ENCODE measurements at regions not wholly inside any gene's neighbourhood (a gene's known extent, or its start where the extent isn't known, plus 50 kb on each side); places are given as distances from the start of the nearest gene placed in this dataset.
"Not testable (repeated sequence)": the region's sequence is repeated elsewhere in the genome, so short reads cannot be mapped to it uniquely, and the experiment has no call there.

- H4K20me1 ChIP-seq (ENCODE audit: low read depth, low read length), result no peaks in the 10 kb centered on the region
- H3K9me2 ChIP-seq (replicated peaks; ENCODE audit: insufficient read depth, low read length), result no peaks in the 10 kb centered on the region
- TF ChIP-seq CTCF (IDR thresholded peaks at IDR 0.05; ENCODE audit: insufficient read depth, low read length, poor library complexity, severe bottlenecking) (no peak), EZH2phosphoT487 (conservative IDR thresholded peaks at IDR 0.05; ENCODE audit: low read length) (no peak)
- H3K9me3 ChIP-seq (ENCODE audit: insufficient read depth, low read length), result no peaks in the 10 kb centered on the region
- H3K79me2 ChIP-seq (ENCODE audit: insufficient read depth, low read length), result no peaks in the 10 kb centered on the region
- no peak overlapping the region for H3K4me2 ChIP-seq (ENCODE audit: low read depth, low read length, poor library complexity, severe bottlenecking)
- H3K36me3 ChIP-seq (ENCODE audit: low read length), result no peaks in the 10 kb centered on the region
- H3K27ac ChIP-seq (ENCODE audit: low read depth, low read length), result no peak overlapping the region
- H3K9ac ChIP-seq (ENCODE audit: low read length), result no peak overlapping the region
- no peaks in the 10 kb centered on the region for H3K27me3 ChIP-seq (ENCODE audit: low read length)
- H3F3A ChIP-seq (ENCODE audit: insufficient read depth), result no peaks in the 10 kb centered on the region
- H3K4me3 ChIP-seq (ENCODE audit: insufficient read depth, low read length, poor library complexity, severe bottlenecking), result no peak overlapping the region
- H2AFZ ChIP-seq (ENCODE audit: low read depth, low read length, severe bottlenecking), result no peak overlapping the region
These were observed 446.0 kb upstream of the PITX2 start for GRCh38 chr4:111068883-111069282.

- Histone ChIP-seq H3K4me3 (ENCODE audit: insufficient read depth, low read length, poor library complexity, severe bottlenecking) (no peak overlapping the region), H3K9ac (ENCODE audit: low read length) (no peak overlapping the region), H4K20me1 (ENCODE audit: low read depth, low read length) (no peaks in the 10 kb centered on the region), H3F3A (ENCODE audit: insufficient read depth) (no peaks in the 10 kb centered on the region), H3K27me3 (ENCODE audit: low read length) (no peaks in the 10 kb centered on the region), H3K79me2 (ENCODE audit: insufficient read depth, low read length) (no peaks in the 10 kb centered on the region), H3K36me3 (ENCODE audit: low read length) (no peaks in the 10 kb centered on the region), H3K27ac (ENCODE audit: low read depth, low read length) (no peak overlapping the region), H3K4me2 (ENCODE audit: low read depth, low read length, poor library complexity, severe bottlenecking) (no peak overlapping the region), H2AFZ (ENCODE audit: low read depth, low read length, severe bottlenecking) (no peak overlapping the region), H3K9me2 (replicated peaks; ENCODE audit: insufficient read depth, low read length) (no peaks in the 10 kb centered on the region), H3K9me3 (ENCODE audit: insufficient read depth, low read length) (no peaks in the 10 kb centered on the region)
- no peak for TF ChIP-seq CTCF (IDR thresholded peaks at IDR 0.05; ENCODE audit: insufficient read depth, low read length, poor library complexity, severe bottlenecking)
- TF ChIP-seq EZH2phosphoT487 (conservative IDR thresholded peaks at IDR 0.05; ENCODE audit: low read length), result no peak
These were observed 447.5 kb upstream of the PITX2 start for GRCh38 chr4:111070390-111070789.

- no peak overlapping the region for H2AFZ ChIP-seq (ENCODE audit: low read depth, low read length, severe bottlenecking)
- H3K79me2 ChIP-seq (ENCODE audit: insufficient read depth, low read length), result no peaks in the 10 kb centered on the region
- no peak overlapping the region for H3K9ac ChIP-seq (ENCODE audit: low read length)
- H3K4me2 ChIP-seq (ENCODE audit: low read depth, low read length, poor library complexity, severe bottlenecking), result no peak overlapping the region
- H3K27me3 ChIP-seq (ENCODE audit: low read length), result no peaks in the 10 kb centered on the region
- H3K27ac ChIP-seq (ENCODE audit: low read depth, low read length), result no peak overlapping the region
- H4K20me1 ChIP-seq (ENCODE audit: low read depth, low read length), result no peaks in the 10 kb centered on the region
- H3K9me2 ChIP-seq (replicated peaks; ENCODE audit: insufficient read depth, low read length), result no peaks in the 10 kb centered on the region
- H3K4me3 ChIP-seq (ENCODE audit: insufficient read depth, low read length, poor library complexity, severe bottlenecking), result no peak overlapping the region
- H3K9me3 ChIP-seq (ENCODE audit: insufficient read depth, low read length), result no peaks in the 10 kb centered on the region
- H3F3A ChIP-seq (ENCODE audit: insufficient read depth), result no peaks in the 10 kb centered on the region
- H3K36me3 ChIP-seq (ENCODE audit: low read length), result no peaks in the 10 kb centered on the region
- no peak for TF ChIP-seq CTCF (IDR thresholded peaks at IDR 0.05; ENCODE audit: insufficient read depth, low read length, poor library complexity, severe bottlenecking)
- no peak for TF ChIP-seq EZH2phosphoT487 (conservative IDR thresholded peaks at IDR 0.05; ENCODE audit: low read length)
These were observed 451.7 kb upstream of the PITX2 start for GRCh38 chr4:111074523-111075114.

GRCh38 chr4:111076299-111076698 is 453.4 kb upstream of the PITX2 start:
- not testable (repeated sequence) for H3K36me3 ChIP-seq (ENCODE audit: low read length); H4K20me1 ChIP-seq (ENCODE audit: low read depth, low read length); H2AFZ ChIP-seq (ENCODE audit: low read depth, low read length, severe bottlenecking); H3K9ac ChIP-seq (ENCODE audit: low read length); H3K9me2 ChIP-seq (replicated peaks; ENCODE audit: insufficient read depth, low read length); H3K4me3 ChIP-seq (ENCODE audit: insufficient read depth, low read length, poor library complexity, severe bottlenecking); H3K27me3 ChIP-seq (ENCODE audit: low read length); H3K27ac ChIP-seq (ENCODE audit: low read depth, low read length); H3K4me2 ChIP-seq (ENCODE audit: low read depth, low read length, poor library complexity, severe bottlenecking); H3F3A ChIP-seq (ENCODE audit: insufficient read depth); H3K79me2 ChIP-seq (ENCODE audit: insufficient read depth, low read length); H3K9me3 ChIP-seq (ENCODE audit: insufficient read depth, low read length)
